Subcutaneous abdominal adipose tissue (tissue), 5 donors: ENCODE measurements at regions not wholly inside any gene's neighbourhood (a gene's known extent, or its start where the extent isn't known, plus 50 kb on each side); places are given as distances from the start of the nearest gene placed in this dataset.
"Not testable (repeated sequence)": the region's sequence is repeated elsewhere in the genome, so short reads cannot be mapped to it uniquely, and the experiment has no call there.

ENCODE experiments used
- H3K27ac ChIP-seq: one replicate; pipeline ENCODE4 v1.7.0; 2013; ENCODE audit warnings: low read depth, mild to moderate bottlenecking, inconsistent platforms, low read length, moderate library complexity
- H3K27me3 ChIP-seq, 5 donors: one replicate each; pipeline ENCODE4 v1.7.0; 2013; ENCODE audit warnings: low read length in 5 of 5, inconsistent platforms in 1 of 5; ENCODE audit not compliant: control insufficient read depth in 5 of 5, insufficient read depth in 4 of 5
- H3K36me3 ChIP-seq, 5 donors: one replicate each; pipeline ENCODE4 v1.7.0; 2013; ENCODE audit warnings: low read length in 5 of 5; ENCODE audit not compliant: control insufficient read depth in 5 of 5, insufficient read depth in 5 of 5
- H3K4me1 ChIP-seq, 5 donors: one replicate each; pipeline ENCODE4 v1.7.0; 2013; ENCODE audit warnings: low read length in 5 of 5, mild to moderate bottlenecking in 3 of 5, moderate library complexity in 1 of 5; ENCODE audit not compliant: control insufficient read depth in 5 of 5, insufficient read depth in 5 of 5
- H3K4me3 ChIP-seq, 5 donors: one replicate each; pipeline ENCODE4 v1.7.0; 2013; ENCODE audit warnings: low read length in 5 of 5, low read depth in 1 of 5
- H3K9ac ChIP-seq, 5 donors: one replicate each; pipeline ENCODE4 v1.7.0; 2013; ENCODE audit warnings: low read length in 5 of 5, mild to moderate bottlenecking in 4 of 5, moderate library complexity in 3 of 5
- H3K9me3 ChIP-seq, 5 donors: one replicate each; pipeline ENCODE4 v1.7.0; 2013; ENCODE audit warnings: low read length in 5 of 5; ENCODE audit not compliant: control insufficient read depth in 5 of 5
- donor health status: healthy.
- donor health status: healthy.
- donor health status: healthy.
- donor health status: healthy.
- donor health status: healthy.

- H3K27ac ChIP-seq, H3K9me3 ChIP-seq, H3K4me3 ChIP-seq, H3K36me3 ChIP-seq, H3K9ac ChIP-seq, H3K4me1 ChIP-seq, H3K27me3 ChIP-seq: not testable (repeated sequence)
Measured at GRCh38 chrX:75602022-75602421, 79.2 kb upstream of the ZDHHC15 start.

- H3K27me3 ChIP-seq: no peaks in the 10 kb centered on the region
- H3K4me1 ChIP-seq: no peaks in the 10 kb centered on the region
- no peak overlapping the region for H3K27ac ChIP-seq
- H3K9me3 ChIP-seq: no peaks in the 10 kb centered on the region
- H3K36me3 ChIP-seq: no peaks in the 10 kb centered on the region
- H3K4me3 ChIP-seq: no peak overlapping the region
- no peak overlapping the region for H3K9ac ChIP-seq
Measured at GRCh38 chrX:75596178-75596577, 73.3 kb upstream of the ZDHHC15 start.

GRCh38 chrX:75593186-75593585, 70.3 kb upstream of the ZDHHC15 start:
- H3K4me1 ChIP-seq, H3K4me3 ChIP-seq, H3K36me3 ChIP-seq, H3K27me3 ChIP-seq, H3K9ac ChIP-seq, H3K9me3 ChIP-seq, H3K27ac ChIP-seq: not testable (repeated sequence)

GRCh38 chrX:75582511-75582910, 59.7 kb upstream of the ZDHHC15 start:
- no peak overlapping the region for H3K4me3 ChIP-seq
- no peaks in the 10 kb centered on the region for H3K36me3 ChIP-seq
- no peak overlapping the region for H3K9ac ChIP-seq
- H3K9me3 ChIP-seq: peaks cover 0 to 3% (median 0%) of the 10 kb centered on the region in 5 donors
- no peak overlapping the region for H3K27ac ChIP-seq
- H3K4me1 ChIP-seq: no peaks in the 10 kb centered on the region
- H3K27me3 ChIP-seq: peaks cover 0 to 5% (median 0%) of the 10 kb centered on the region in 5 donors
